Stimulated activated CD4-positive, alpha-beta T cell treated with anti-CD3 and anti-CD28 coated beads, Interleukin-4, amount 100 ng/mL, for 1 hour (primary cell): ENCODE measurements at regions not wholly inside any gene's neighbourhood (a gene's known extent, or its start where the extent isn't known, plus 50 kb on each side); places are given as distances from the start of the nearest gene placed in this dataset.
"Not testable (repeated sequence)": the region's sequence is repeated elsewhere in the genome, so short reads cannot be mapped to it uniquely, and the experiment has no call there.

Experiments used
- DNase-seq: peaks from one replicate; pipeline ENCODE4 v3.0.0-alpha.2; 2020

DNA sequence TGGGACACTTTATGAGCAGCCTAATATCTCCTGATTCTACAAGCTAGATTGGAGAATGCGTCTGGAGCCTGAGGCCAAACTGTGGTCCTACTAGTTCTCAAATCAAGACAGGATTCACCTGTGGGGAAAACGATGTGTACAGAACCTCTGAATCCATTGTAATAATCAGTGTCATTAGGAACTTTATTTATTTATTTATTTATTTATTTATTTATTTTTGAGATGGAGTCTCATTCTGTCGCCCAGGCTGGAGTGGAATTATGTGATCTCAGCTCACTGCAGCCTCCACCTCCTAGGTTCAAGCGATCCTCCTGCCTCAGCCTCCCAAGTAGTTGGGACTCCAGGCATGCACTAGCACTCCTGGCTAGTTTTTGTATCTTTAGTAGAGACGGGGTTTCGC lies 52.6 kb upstream of the KIF26B start:
- DNase-seq, result not testable (repeated sequence)

DNA sequence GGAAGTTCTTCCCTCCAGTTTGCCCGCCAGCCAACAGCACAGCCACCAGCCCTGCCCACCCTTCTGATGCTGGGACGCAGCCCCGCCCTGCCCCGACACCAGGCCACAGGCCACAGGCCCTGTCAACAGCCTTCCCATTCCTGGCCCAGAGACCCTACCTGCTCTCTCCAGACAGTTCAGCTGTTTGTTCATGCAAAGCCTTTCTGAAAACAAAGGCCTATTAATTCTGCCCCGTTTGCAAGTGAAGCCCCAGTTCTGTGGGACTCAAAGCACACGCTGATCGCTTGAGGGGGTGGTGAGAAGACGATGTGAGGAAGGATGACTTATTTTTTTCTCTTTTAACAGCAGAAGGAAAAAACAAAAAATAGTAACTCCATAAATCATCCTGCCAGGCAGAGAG lies 55.4 kb upstream of the KIF26B start:
- no peak for DNase-seq

DNA sequence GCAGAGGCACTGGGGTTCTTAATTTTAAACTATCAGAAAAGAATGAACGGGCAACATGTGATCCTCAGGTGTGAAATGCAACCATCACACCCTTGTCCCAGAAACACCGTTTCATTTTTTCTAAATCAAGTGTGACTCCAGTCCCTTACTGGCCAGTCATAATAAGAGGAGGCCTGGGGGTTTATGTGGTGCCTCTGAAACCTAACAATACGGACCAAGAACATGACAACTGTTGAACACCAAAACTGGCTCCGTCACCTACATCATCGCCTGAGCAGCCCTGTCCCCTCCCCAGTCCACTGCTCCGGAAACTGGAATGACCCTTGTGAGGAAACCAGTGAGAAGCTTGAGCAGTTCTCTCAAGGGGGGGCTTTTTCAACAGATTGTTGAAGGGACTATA lies 55.9 kb upstream of the KIF26B start:
- DNase-seq, result no peak

DNA sequence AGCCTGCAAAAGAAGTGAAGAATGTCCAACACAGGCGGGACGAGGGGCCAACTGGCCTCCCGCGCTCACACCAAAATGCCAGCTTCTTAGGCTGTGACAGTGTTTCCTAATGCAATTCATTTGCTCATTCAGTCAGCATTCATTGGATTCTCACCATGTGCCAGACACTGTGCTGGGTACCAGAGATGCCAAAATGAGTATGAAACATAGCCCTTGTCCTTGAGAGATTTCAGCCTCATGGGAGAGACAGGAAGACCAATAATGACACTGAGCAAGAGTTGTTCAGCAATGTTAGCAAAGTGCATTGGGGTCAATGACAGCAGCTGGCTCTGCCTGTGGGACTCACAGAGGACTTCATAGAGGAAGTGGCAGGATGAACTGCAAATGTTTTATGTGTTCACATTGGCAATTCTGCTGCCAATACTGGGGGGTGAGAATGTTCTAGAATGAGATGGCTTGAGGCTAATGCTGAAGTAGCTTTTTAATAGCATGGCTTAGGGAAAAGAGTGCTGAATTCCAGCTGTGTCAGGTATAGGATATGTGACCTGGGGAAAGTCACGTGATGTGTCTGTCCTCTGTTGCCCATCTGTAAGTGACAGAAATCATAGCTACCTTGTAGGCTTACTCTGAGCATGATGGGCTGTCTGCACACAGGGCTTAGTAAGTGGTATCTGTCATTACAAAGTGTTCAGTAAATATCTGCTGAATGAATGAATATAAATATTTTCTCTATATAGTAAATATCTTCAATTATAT lies 58.3 kb upstream of the KIF26B start:
- no peak for DNase-seq

DNA sequence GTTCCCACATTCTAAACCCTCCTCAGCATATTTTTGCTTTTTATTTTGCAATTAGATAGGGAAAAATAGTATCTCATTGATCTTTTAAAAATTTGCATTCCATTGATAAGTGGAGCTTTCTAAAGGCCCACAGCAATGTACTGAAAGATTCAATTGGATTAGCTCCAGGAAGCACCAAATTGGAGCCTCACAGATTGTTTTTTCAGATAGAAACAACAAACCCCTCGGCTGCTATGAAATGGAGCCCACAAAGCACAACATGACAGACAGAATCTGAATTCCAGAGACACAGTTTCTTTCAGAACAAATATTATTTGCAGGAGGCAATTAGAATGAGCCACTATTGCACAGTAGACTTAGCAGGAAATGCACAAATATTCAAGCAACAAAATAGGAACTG lies 58.9 kb upstream of the KIF26B start:
- DNase-seq, result no peak

DNA sequence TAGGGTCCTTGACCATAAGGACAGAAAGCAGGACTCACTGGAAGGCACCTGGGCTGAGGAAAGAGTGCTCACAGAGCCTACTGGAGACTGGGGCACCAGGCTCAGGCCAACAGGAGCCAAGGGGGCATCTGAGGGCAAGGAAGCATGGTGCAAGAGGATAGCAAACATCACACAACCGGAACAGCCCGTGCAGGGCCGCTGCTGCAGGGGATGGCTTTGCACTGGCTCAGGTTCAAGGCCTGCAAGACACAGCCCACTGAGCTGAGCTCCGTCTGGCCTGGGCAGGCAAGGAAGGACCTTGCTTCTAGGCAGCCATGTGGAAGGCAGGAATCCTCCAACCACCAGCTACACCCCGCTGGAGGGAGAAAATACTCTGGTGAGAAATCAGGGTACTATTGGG lies 59.8 kb upstream of the KIF26B start:
- DNase-seq, result no peak

DNA sequence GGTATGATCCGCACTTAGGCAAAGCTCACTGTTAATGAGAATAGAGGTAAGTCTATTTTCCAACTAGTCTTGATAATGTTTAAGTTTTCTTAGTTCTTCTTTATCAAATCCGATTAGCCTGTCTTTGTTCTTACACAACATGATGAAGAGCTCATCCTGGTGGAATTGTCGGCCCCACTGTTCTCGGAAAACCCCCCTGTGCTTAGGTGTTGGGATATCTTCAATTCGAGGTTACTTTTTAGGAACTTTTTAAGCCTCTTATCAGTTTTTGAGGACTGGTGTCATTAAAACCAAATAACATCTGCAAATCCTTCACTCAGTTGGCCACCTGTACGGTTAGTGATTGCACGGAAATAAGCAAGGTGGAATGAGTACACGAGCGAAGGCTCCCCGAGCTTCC lies 60.7 kb upstream of the KIF26B start:
- no peak for DNase-seq

DNA sequence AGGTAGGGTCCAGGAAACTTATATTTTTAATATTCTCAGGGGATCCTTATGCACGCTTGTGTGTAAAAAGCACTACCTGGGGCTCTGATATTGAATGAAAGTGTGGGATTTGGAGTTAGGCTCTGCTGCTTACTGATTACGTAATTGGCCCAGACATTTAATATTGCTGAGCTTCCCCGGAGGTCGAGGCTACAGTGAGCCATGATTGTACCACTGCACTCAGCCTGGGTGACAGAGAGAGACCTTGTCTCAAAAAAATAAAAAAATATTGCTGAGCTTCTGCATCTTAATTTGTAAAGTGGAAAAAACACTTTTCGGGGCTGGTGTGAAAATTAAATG lies 62.2 kb upstream of the KIF26B start:
- DNase-seq, result no peak

DNA sequence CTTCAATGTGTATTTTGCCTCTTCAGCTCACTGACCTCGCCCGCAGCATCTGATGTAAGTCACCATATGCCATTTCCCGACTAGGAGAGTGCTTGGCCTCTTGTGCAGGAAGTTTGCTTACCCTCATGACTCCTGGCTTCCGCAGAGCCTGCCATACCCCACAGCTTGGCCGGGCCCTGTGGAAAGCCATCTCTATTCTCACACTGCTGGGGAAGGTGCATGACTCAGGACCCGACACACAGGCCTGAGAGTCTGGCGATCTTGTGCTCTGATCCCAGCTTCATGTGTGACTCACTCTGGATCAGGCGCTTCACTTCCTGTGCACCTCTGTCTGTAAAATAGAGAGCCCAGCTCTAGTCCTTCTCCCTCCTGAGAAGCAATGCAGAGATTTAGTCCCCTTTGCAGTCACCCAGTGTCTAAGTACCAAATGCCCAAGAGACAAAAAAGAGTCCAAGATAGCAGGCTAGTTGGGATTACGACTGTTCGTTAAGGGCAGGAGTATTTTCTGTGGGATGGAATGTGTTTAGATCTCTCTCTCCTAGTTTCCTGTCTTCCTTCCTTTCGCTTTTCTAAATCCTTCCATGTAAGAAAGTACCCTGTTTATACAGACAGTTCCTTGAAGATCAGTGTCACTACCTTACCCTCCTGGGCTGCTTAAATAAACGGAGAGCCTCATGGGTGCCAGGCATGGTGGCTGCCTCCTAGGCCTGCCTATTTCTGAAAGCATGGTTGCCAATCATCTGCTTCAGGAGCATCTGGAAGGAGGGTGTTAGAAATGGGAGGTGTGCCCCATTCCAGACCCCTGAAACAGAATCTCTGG lies 62.8 kb upstream of the KIF26B start:
- DNase-seq, result no peak

DNA sequence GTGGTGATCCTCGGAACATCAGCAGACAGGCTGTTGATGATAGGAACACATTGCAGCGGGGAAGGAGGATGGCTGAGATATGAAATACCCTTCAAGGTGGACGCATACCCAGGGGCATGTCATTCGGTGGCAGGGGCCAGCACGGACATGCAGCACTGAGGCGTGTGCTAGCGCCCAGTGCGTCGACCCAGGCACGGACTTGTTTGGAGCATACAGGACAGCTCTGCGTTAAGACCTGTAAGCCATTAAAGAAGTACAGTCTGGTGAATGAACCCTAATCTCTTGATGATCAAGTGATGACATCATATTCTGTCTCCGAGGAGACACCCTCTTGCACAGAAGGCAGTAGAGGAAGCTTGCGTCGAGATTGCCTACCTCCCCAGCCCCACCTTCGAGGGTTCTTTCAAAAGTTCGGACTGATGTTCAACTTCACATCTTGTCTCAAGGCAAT lies 63.6 kb upstream of the KIF26B start:
- DNase-seq, result no peak

DNA sequence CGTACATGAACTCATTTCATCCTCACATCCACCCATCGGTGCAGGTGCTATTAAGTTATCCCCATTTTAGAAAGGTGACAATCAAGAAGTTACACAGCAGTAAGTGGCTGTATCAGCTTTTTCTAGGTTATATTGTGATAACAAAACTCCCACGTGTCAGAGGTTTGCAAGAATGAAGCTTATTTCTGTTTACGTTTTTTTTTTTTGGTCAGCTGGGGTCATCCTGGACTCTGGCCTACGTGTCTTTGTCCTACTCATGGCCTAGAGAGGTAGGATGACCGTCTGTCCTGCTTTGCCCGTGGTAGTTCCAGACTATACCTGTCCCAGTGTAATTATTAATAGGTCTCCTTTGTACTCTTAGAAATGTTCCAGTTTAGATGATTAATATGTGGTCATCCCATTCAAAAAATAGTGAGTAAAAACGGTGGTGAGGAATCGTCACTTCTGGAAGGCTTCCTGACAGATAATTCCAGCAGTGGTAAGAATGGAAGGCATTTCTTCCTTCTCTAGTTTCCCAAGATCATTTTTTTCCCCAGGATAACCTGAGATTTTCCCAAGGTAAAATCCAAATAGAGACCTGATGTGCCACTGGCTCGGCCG lies 64.2 kb upstream of the KIF26B start:
- DNase-seq, result no peak

DNA sequence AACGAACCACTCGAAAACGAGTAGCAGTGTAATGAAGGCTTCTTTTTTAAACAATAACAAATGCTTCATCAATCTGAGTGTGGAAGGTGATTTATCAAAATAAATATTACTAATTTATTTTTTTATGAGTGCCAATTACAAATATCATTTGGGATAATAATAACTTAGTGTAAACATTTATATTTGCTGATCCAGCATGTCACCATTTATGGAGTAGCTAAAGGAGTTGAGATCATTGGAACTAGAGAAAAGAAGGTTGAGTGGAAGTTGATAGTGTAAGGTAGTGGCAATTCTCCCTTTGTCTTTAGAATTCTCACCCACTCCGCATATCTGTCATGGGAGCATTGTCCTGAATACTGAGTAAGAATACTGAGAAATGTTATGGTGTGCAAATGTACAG lies 67.1 kb upstream of the KIF26B start:
- DNase-seq, result no peak

DNA sequence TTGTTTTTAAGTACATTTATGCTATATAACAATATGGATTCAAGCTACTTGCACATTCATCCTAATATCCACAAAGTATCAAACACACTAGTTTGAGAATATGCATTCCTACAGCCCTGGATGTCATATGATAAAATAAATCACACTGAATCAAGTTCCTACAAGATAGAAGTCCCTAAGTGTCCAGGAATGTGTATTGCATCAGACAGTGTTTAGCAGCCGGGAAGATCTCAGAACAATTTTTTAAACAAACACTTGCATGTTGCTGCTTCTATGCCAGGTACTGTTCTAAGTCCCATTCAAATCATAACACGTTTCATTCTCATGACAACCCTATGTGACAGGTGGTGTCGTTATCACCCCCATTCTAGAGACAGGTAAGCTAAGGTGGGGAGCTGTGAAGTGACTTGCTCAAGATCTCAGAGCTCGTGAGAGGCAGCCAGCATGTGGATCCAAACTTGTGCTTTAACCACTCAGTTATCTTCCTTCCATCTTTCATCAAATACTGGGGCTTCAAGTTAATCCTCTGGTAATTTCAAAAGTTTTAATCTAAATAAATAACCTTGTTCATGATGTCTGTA lies 68.3 kb upstream of the KIF26B start:
- no peak for DNase-seq

DNA sequence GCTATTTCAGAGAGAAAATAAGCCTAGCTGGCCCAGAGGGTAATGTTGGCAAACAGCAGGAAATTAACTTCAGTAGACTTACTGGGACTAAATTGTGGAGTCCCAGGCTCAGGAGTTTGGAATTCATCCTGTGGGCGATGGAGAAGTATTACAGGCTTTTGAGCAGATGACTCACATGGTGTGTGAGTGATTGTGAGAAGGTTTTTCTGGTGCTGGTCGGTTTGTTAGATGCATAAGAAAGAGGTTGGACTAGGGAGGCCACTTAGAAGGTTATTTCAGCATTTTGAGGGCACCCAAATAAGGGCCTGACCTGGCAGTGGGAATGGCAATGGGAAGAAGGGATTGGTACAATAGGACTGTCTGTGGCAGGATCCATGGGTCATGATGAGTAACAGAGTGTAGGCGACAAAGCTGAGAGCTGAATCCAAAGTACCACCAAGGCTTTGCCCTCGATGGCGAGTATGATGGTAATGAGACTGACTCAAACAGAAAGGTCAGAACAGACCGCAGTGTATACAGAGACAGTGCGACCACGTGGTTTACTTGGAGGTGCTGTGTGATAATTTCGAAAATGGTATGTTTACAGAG lies 69.2 kb upstream of the KIF26B start:
- DNase-seq, result no peak

DNA sequence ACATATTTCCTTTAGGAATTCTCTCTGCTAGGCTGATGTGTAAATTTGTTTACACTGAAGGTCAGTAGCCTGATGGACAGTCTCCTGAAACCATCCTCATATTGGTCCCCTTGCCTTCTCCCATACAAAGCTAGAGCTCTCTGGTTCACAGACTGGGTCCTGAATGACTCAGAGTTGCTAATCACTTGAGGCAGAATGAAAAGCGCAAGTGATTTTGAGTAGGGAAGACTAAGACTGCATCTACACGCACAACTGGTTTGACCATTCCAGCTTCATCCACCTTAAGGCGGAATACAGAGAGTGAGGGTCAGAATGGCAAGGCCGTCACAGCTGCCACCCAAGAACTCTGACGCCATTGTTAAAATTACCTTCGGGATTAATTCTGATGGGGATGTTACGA lies 70.2 kb upstream of the KIF26B start:
- DNase-seq, result no peak

DNA sequence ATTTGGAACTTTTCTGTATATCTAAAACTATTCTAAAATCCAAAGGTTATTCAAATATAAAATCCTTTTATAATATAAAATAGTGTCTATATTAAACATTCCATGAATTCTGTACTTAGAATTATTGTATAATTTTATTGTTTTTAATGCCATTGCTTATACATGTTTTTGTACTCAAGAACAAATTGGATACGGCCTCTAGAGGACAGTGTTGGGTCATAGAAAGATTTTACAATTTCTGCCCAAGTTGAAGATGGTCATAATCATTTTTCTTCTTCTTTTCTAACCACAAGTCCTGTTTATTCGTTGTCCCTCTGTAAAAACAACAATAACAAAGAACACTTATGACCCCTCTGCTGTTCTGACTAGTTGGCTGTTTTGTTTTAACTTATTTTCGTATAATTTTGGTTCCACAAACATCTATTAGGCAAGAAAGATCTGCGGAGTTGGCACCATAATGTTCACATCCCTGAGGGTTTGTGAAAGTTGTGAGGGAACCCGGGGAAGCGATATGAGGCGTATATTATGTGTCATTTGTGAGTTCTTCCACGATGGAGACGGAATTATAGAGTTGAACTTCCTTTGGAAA lies 75.7 kb upstream of the KIF26B start:
- DNase-seq, result no peak

DNA sequence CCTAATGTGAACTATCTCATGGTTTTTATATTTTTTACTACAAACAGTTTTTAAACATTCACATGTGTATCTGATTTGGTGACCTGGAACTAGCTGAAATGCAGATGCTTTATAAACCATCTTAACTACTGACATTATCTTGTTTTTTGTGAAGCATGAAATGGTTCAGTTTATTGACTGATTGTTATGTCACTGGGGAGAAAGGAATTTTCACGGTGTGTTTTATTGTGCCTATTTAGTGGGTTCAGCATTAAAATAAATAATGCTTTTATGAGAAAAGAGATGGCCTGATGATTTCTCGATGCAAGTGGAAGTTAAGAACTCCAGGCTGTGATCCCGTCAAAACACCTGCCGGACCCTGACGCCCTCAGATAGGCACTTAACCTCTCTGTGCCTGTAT lies 79.9 kb upstream of the KIF26B start:
- DNase-seq, result no peak

DNA sequence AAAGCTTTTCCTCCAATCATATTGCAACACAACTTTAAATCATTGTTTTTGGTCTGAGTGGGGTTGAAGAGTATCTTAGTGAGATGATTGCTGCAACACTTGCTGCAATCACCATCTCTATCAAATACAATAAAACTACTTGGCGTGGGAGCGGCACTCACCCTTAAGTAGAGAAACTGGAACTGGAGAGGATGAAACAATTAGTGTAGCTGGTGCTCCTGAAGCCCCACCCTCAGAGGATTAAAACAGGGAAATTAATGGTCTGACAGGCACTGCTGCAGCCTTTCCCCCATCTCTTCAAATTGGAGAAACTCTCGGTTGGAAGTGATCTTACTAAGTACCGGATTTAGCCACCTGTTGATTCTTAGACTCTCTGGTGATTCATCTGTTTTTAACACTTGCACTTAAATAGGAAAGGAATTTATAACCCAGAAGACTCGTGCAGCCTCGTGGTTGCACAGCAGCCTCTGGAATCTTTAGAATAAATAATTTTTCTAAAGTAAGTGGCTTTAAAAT lies 80.5 kb upstream of the KIF26B start:
- no peak for DNase-seq

DNA sequence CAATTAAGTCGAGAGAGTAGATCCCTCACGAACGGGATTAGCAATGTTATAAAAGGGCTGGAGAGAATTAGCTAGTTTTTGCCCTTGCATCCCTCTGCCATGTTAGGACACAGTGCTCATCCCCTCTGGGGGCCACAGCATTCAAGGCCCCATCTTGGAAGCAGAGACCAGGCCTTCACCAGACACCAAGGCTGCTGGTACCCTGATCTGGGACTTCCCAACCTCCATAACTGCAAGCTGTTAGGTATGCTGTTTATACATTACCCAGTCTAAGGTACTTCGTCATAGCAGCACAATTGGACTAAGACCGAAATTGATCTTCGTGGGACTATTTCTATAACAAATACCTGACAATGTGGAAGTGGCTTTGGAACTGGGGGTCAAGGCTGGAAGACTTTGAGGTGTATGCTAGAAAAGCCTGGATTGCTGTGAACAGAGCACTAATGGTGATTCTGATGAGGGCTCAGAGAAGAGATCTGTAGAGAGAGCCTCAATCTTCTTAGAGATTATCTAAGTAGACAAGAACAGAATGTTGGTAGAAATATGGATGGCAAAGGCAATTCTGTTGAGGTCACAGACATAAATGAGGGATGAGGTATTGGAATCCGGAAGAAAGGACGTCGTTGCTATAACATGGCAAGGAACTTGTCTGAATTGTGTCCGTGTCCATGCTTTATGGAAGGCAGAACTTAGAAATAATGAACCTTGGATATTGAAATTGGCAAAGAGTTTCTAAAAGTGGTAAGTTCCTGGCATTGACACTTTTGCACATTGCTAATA lies 83.8 kb upstream of the KIF26B start:
- no peak for DNase-seq

DNA sequence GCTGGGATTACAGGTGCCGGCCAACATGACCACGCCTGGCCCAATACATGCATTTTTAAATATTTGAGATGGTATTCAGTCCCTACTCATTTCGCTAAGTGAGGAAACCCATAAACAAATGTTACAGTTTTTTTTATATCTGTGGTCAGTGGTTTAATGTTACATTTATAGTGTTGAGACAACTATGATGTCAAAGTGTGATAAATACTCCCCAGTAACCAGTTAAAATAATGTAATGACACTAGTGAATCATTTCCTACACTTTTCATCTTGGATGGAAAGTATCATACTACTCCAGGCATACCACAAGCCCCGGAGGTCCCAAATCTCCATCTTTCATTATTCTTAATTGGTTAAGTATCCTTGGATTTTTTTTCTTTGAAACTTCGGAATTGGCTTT lies 87.5 kb upstream of the KIF26B start:
- DNase-seq, result no peak

DNA sequence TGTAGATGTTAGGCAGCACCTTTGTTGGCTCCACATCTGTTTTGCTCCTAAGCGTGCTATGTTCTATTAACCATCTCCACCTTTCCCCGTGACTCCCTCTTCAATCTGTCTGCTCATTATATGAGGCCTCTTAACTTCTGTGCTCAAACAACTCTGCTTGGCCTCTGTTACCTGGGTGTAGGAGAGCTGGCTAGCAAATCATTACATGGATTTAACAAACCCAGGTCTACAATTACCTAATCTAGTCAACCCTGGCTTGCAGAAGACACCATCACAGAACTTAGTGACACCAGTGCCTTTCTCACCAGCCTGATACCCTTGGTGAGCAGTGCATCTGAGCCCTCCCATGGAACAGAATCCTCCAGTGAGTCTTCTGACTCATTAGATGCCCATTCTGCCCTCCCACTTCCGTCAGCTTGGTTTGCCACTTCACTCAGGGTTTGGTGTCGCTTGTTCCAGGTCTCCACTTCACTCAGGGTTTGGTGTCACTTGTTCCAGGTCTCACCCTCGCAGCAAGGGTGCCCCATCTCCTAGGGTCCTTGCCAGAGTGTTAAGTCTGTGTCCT lies 92.0 kb upstream of the KIF26B start:
- no peak for DNase-seq

DNA sequence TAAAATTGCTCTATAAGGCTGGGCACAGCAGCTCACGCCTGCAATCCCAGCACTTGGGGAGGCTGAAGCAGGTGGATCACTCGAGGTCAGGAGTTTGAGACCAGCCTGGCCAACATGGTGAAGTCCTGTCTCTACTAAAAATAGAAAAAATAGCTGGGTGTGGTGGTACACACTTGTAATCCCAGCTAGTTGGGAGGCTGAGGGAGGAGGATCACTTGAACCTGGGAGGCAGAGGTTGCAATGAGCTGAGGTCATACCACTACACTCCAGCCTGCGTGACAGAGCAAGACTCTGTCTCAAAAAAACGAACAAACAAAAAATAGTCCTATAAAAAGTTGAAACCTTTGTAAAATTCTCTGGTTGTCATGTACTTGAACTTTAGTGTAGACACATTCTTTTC lies 93.0 kb upstream of the KIF26B start:
- not testable (repeated sequence) for DNase-seq
